ENCODE measurements at regions not wholly inside any gene's neighbourhood (a gene's known extent, or its start where the extent isn't known, plus 50 kb on each side); places are given as distances from the start of the nearest gene placed in this dataset.
A peak's percentile ranks its signal among the peaks of the same experiment; 100 is the strongest.

DNA sequence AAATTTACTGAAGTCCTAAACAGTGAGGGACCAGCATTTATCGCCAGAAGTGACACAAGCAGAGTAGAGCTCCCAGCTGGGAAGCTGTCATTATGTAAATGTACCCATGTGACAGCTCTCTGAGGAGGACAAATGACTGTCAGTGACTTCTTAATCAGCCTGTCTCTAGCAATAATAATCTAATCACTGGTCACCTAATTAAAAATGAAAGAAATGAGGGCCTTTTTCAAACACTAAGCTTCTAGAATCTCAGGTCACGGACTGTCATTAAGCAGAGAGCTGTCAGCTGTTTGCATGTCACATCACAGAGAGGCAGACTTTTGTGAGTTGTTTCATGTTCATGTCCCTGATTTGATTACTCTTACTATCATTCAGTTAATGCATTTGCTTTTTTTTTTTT, 77.9 kb upstream of the FBXL17 start:
- H3K4me3 Mint-ChIP-seq = no peak overlapping the region
- peaks cover 7% of the 10 kb centered on the region; the same call in 1 of the 2 replicates for H3K9me2 ChIP-seq (ENCODE audit: insufficient read depth)

More for the DNA sequence above, 77.9 kb upstream of the FBXL17 start:
- peaks cover 8% of the 10 kb centered on the region for H3K36me3 Mint-ChIP-seq (ENCODE audit: low read depth)
- H4K20me1 ChIP-seq (replicated peaks; ENCODE audit: insufficient read depth) = no peaks in the 10 kb centered on the region
- H3K4me1 Mint-ChIP-seq = peaks cover 5% of the 10 kb centered on the region; the same call in 1 of the 3 replicates
- no peaks in the 10 kb centered on the region for H3K4me1 ChIP-seq (ENCODE audit: insufficient read depth)
- no peaks in the 10 kb centered on the region for H3K27me3 Mint-ChIP-seq (ENCODE audit: insufficient read depth, low read depth, poor library complexity)
- H2AFZ ChIP-seq = no peak overlapping the region
- H3K27ac Mint-ChIP-seq = no peak overlapping the region
- H3F3A ChIP-seq (replicated peaks; ENCODE audit: low read depth) = no peaks in the 10 kb centered on the region
- no peak overlapping the region for H3K27ac ChIP-seq (ENCODE audit: low read depth)
- ATAC-seq (no peak), DNase-seq (ENCODE audit: low spot score) (peak; percentile 5)
- no peaks in the 10 kb centered on the region for H3K27me3 ChIP-seq (ENCODE audit: insufficient read depth)
- H3K36me3 ChIP-seq (ENCODE audit: insufficient read depth) = no peaks in the 10 kb centered on the region
- no peak overlapping the region for H3K4me2 ChIP-seq
- no peak overlapping the region for H3K4me3 ChIP-seq
- H3K79me2 ChIP-seq (replicated peaks; ENCODE audit: insufficient read depth) = no peaks in the 10 kb centered on the region
- H3K9me3 Mint-ChIP-seq = peaks cover 20% of the 10 kb centered on the region
- no peak for TF ChIP-seq CREB1 (CRISPR knock-in tag; IDR thresholded peaks at IDR 0.05; ENCODE audit: low read depth)
- no peak for TF ChIP-seq ZNF331 (CRISPR knock-in tag; IDR thresholded peaks at IDR 0.05; ENCODE audit: low read depth)
- TF ChIP-seq, protein P1, sequence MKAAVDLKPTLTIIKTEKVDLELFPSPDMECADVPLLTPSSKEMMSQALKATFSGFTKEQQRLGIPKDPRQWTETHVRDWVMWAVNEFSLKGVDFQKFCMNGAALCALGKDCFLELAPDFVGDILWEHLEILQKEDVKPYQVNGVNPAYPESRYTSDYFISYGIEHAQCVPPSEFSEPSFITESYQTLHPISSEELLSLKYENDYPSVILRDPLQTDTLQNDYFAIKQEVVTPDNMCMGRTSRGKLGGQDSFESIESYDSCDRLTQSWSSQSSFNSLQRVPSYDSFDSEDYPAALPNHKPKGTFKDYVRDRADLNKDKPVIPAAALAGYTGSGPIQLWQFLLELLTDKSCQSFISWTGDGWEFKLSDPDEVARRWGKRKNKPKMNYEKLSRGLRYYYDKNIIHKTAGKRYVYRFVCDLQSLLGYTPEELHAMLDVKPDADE (IDR thresholded peaks at IDR 0.05) = no peak
- TF ChIP-seq, protein P2, sequence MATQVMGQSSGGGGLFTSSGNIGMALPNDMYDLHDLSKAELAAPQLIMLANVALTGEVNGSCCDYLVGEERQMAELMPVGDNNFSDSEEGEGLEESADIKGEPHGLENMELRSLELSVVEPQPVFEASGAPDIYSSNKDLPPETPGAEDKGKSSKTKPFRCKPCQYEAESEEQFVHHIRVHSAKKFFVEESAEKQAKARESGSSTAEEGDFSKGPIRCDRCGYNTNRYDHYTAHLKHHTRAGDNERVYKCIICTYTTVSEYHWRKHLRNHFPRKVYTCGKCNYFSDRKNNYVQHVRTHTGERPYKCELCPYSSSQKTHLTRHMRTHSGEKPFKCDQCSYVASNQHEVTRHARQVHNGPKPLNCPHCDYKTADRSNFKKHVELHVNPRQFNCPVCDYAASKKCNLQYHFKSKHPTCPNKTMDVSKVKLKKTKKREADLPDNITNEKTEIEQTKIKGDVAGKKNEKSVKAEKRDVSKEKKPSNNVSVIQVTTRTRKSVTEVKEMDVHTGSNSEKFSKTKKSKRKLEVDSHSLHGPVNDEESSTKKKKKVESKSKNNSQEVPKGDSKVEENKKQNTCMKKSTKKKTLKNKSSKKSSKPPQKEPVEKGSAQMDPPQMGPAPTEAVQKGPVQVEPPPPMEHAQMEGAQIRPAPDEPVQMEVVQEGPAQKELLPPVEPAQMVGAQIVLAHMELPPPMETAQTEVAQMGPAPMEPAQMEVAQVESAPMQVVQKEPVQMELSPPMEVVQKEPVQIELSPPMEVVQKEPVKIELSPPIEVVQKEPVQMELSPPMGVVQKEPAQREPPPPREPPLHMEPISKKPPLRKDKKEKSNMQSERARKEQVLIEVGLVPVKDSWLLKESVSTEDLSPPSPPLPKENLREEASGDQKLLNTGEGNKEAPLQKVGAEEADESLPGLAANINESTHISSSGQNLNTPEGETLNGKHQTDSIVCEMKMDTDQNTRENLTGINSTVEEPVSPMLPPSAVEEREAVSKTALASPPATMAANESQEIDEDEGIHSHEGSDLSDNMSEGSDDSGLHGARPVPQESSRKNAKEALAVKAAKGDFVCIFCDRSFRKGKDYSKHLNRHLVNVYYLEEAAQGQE (IDR thresholded peaks at IDR 0.05; ENCODE audit: unreplicated experiment) = no peak
- TF ChIP-seq ZNF114 (CRISPR knock-in tag; IDR thresholded peaks at IDR 0.05) = no peak
- TF ChIP-seq EZH2 (IDR thresholded peaks at IDR 0.05; ENCODE audit: low read depth, unreplicated experiment) = no peak
- TF ChIP-seq EZH2phosphoT487 (IDR thresholded peaks at IDR 0.05; ENCODE audit: unreplicated experiment) = no peak
- no peak for TF ChIP-seq POLR2AphosphoS5 (IDR thresholded peaks at IDR 0.05; ENCODE audit: low read depth)
- TF ChIP-seq, protein P3, sequence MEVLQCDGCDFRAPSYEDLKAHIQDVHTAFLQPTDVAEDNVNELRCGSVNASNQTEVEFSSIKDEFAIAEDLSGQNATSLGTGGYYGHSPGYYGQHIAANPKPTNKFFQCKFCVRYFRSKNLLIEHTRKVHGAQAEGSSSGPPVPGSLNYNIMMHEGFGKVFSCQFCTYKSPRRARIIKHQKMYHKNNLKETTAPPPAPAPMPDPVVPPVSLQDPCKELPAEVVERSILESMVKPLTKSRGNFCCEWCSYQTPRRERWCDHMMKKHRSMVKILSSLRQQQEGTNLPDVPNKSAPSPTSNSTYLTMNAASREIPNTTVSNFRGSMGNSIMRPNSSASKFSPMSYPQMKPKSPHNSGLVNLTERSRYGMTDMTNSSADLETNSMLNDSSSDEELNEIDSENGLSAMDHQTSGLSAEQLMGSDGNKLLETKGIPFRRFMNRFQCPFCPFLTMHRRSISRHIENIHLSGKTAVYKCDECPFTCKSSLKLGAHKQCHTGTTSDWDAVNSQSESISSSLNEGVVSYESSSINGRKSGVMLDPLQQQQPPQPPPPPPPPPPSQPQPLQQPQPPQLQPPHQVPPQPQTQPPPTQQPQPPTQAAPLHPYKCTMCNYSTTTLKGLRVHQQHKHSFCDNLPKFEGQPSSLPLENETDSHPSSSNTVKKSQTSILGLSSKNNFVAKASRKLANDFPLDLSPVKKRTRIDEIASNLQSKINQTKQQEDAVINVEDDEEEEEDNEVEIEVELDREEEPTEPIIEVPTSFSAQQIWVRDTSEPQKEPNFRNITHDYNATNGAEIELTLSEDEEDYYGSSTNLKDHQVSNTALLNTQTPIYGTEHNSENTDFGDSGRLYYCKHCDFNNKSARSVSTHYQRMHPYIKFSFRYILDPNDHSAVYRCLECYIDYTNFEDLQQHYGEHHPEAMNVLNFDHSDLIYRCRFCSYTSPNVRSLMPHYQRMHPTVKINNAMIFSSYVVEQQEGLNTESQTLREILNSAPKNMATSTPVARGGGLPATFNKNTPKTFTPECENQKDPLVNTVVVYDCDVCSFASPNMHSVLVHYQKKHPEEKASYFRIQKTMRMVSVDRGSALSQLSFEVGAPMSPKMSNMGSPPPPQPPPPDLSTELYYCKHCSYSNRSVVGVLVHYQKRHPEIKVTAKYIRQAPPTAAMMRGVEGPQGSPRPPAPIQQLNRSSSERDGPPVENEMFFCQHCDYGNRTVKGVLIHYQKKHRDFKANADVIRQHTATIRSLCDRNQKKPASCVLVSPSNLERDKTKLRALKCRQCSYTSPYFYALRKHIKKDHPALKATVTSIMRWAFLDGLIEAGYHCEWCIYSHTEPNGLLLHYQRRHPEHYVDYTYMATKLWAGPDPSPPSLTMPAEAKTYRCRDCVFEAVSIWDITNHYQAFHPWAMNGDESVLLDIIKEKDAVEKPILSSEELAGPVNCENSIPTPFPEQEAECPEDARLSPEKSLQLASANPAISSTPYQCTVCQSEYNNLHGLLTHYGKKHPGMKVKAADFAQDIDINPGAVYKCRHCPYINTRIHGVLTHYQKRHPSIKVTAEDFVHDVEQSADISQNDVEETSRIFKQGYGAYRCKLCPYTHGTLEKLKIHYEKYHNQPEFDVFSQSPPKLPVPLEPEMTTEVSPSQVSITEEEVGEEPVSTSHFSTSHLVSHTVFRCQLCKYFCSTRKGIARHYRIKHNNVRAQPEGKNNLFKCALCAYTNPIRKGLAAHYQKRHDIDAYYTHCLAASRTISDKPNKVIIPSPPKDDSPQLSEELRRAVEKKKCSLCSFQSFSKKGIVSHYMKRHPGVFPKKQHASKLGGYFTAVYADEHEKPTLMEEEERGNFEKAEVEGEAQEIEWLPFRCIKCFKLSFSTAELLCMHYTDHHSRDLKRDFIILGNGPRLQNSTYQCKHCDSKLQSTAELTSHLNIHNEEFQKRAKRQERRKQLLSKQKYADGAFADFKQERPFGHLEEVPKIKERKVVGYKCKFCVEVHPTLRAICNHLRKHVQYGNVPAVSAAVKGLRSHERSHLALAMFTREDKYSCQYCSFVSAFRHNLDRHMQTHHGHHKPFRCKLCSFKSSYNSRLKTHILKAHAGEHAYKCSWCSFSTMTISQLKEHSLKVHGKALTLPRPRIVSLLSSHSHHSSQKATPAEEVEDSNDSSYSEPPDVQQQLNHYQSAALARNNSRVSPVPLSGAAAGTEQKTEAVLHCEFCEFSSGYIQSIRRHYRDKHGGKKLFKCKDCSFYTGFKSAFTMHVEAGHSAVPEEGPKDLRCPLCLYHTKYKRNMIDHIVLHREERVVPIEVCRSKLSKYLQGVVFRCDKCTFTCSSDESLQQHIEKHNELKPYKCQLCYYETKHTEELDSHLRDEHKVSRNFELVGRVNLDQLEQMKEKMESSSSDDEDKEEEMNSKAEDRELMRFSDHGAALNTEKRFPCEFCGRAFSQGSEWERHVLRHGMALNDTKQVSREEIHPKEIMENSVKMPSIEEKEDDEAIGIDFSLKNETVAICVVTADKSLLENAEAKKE (CRISPR knock-in tag; IDR thresholded peaks at IDR 0.05) = no peak
- TF ChIP-seq STAT1 (IDR thresholded peaks at IDR 0.05; ENCODE audit: unreplicated experiment) = no peak
- no peak for TF ChIP-seq JUNB (IDR thresholded peaks at IDR 0.05; ENCODE audit: unreplicated experiment)
- no peak for TF ChIP-seq NANOG (IDR thresholded peaks at IDR 0.05; ENCODE audit: borderline replicate concordance)
- TF ChIP-seq, protein P4, sequence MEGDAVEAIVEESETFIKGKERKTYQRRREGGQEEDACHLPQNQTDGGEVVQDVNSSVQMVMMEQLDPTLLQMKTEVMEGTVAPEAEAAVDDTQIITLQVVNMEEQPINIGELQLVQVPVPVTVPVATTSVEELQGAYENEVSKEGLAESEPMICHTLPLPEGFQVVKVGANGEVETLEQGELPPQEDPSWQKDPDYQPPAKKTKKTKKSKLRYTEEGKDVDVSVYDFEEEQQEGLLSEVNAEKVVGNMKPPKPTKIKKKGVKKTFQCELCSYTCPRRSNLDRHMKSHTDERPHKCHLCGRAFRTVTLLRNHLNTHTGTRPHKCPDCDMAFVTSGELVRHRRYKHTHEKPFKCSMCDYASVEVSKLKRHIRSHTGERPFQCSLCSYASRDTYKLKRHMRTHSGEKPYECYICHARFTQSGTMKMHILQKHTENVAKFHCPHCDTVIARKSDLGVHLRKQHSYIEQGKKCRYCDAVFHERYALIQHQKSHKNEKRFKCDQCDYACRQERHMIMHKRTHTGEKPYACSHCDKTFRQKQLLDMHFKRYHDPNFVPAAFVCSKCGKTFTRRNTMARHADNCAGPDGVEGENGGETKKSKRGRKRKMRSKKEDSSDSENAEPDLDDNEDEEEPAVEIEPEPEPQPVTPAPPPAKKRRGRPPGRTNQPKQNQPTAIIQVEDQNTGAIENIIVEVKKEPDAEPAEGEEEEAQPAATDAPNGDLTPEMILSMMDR (conservative IDR thresholded peaks at IDR 0.05; ENCODE audit: low read depth in 2 of 2) = no peak

Measured in GM23338 (cell line).